ENCODE measurements at regions not wholly inside any gene's neighbourhood (a gene's known extent, or its start where the extent isn't known, plus 50 kb on each side); places are given as distances from the start of the nearest gene placed in this dataset.

- no peaks in the 10 kb centered on the region for H3K9me3 ChIP-seq (replicated peaks in 1 of 3)
- H3K4me1 ChIP-seq (replicated peaks in 1 of 2), result no peaks in the 10 kb centered on the region
- no peaks in the 10 kb centered on the region for H3K36me3 ChIP-seq (replicated peaks in 1 of 2)
- 86 to 93% (median 90%) methylated on average over 11 of the region's 11 CpGs for WGBS, 4 donors
- DNase-seq, result no peak
- H3K27ac ChIP-seq, result no peak overlapping the region
- no peak overlapping the region for H3K4me3 ChIP-seq
- H3K27me3 ChIP-seq, result no peaks in the 10 kb centered on the region
- TF ChIP-seq POLR2A (IDR thresholded peaks at IDR 0.05), result no peak
- no peak for TF ChIP-seq CTCF (IDR thresholded peaks at IDR 0.05)
- intact Hi-C loops (cut with DNase I), result no loop called here
These were observed 469.8 kb downstream of the ZPLD1 start for GRCh38 chr3:102904629-102905028.

- WGBS, 4 donors, result 71 to 87% (median 83%) methylated on average over 2 of the region's 2 CpGs
- DNase-seq, result no peak
- intact Hi-C loops (cut with DNase I), result no loop called here
These were observed 471.0 kb downstream of the ZPLD1 start for GRCh38 chr3:102905811-102906210.

GRCh38 chr3:102906818-102907217 lies 472.0 kb downstream of the ZPLD1 start:
- H3K9me3 ChIP-seq (replicated peaks in 1 of 3), result no peaks in the 10 kb centered on the region
- no peak overlapping the region for H3K4me3 ChIP-seq
- no peaks in the 10 kb centered on the region for H3K4me1 ChIP-seq (replicated peaks in 1 of 2)
- no peaks in the 10 kb centered on the region for H3K36me3 ChIP-seq (replicated peaks in 1 of 2)
- H3K27me3 ChIP-seq, result no peaks in the 10 kb centered on the region
- TF ChIP-seq CTCF (IDR thresholded peaks at IDR 0.05) (no peak), POLR2A (IDR thresholded peaks at IDR 0.05) (no peak)
- intact Hi-C loops (cut with DNase I), result no loop called here
- H3K27ac ChIP-seq, result no peak overlapping the region
- no peak for DNase-seq
- 67 to 75% (median 73%) methylated on average over 1 of the region's 1 CpG for WGBS, 4 donors

More at GRCh38 chr3:102905811-102906210, 471.0 kb downstream of the ZPLD1 start:
- no peaks in the 10 kb centered on the region for H3K4me1 ChIP-seq (replicated peaks in 1 of 2)
- no peaks in the 10 kb centered on the region for H3K36me3 ChIP-seq (replicated peaks in 1 of 2)
- no peak overlapping the region for H3K4me3 ChIP-seq
- no peak for TF ChIP-seq POLR2A (IDR thresholded peaks at IDR 0.05)
- no peak for TF ChIP-seq CTCF (IDR thresholded peaks at IDR 0.05)
- no peak overlapping the region for H3K27ac ChIP-seq
- H3K9me3 ChIP-seq (replicated peaks in 1 of 3), result no peaks in the 10 kb centered on the region
- H3K27me3 ChIP-seq, result no peaks in the 10 kb centered on the region

- Histone ChIP-seq H3K4me1 (replicated peaks in 1 of 2) (no peaks in the 10 kb centered on the region), H3K9me3 (replicated peaks in 1 of 3) (no peaks in the 10 kb centered on the region), H3K27me3 (no peaks in the 10 kb centered on the region), H3K27ac (no peak overlapping the region), H3K4me3 (no peak overlapping the region), H3K36me3 (replicated peaks in 1 of 2) (no peaks in the 10 kb centered on the region)
- TF ChIP-seq CTCF (IDR thresholded peaks at IDR 0.05) (no peak), POLR2A (IDR thresholded peaks at IDR 0.05) (no peak)
- WGBS, 4 donors, result 59 to 70% (median 61%) methylated on average over 1 of the region's 1 CpG
- DNase-seq, result no peak
- intact Hi-C loops (cut with DNase I), result no loop called here
These were observed 475.1 kb downstream of the ZPLD1 start for GRCh38 chr3:102909904-102910303.
